ENCODE measurements at regions not wholly inside any gene's neighbourhood (a gene's known extent, or its start where the extent isn't known, plus 50 kb on each side); places are given as distances from the start of the nearest gene placed in this dataset.
A peak's percentile ranks its signal among the peaks of the same experiment; 100 is the strongest.

DNA sequence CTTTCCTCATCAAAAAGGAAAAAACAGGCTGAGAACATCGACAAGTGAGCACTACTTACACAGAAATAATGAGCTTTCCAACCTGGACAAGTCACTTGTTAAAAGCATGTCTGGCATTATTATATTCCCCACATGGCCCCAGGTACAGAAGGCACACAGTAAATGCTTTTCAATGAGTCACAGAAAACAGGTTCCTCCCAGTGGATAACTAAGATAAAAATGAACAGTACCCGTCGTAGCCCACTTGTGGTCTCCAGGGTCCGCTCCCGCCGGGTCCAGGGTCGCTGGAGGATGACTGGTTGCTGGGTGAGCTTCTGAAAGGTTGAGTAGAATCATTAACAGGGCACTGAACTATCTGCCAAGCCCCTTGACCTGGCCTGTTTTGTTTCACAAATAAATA, 186.6 kb downstream of the SIPA1L2 start:
- H3K36me3 ChIP-seq: peaks cover 0 to 67% (median 6%) of the 10 kb centered on the region in 6 donors

DNA sequence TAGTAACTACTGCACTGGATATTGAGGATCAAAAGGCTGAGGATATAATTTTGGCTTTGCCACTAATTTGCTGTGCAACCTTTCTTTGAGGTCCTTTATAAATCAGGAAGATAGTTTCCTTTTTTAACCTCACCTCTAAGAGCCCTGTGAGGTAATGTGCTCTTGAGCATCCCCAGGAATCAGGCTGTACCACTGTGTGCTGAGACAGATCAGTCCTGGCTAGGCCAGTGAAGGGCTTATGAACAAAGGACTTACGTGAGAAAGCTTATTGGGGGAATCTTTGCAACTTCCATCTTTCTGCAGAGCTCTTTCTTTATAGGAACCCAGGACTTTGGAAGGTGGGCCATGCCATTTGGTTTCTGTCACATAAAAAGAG, 188.9 kb downstream of the SIPA1L2 start:
- intact Hi-C loops (cut with DNase I; ENCODE audit: low total_unique reads): no loop called here
- no peak for DNase-seq
- TF ChIP-seq POLR2A (IDR thresholded peaks at IDR 0.05): no peak
- Histone ChIP-seq H3K27me3 (replicated peaks in 1 of 7) (no peaks in the 10 kb centered on the region), H3K4me3 (no peak overlapping the region), H3K9me3 (no peaks in the 10 kb centered on the region), H3K4me1 (peaks cover 0 to 11% (median 0%) of the 10 kb centered on the region in 6 donors), H3K36me3 (peaks cover 0 to 85% (median 6%) of the 10 kb centered on the region in 6 donors), H3K27ac (no peak overlapping the region)
- WGBS, 5 donors: 89 to 100% (median 95%) methylated on average over 1 of the region's 1 CpG

More for the DNA sequence above, 186.6 kb downstream of the SIPA1L2 start:
- H3K9me3 ChIP-seq: no peaks in the 10 kb centered on the region
- intact Hi-C loops (cut with DNase I; ENCODE audit: low total_unique reads): no loop called here
- TF ChIP-seq POLR2AphosphoS5 (IDR thresholded peaks at IDR 0.05) (no peak), POLR2A (IDR thresholded peaks at IDR 0.05) (no peak)
- TF ChIP-seq, protein P1, sequence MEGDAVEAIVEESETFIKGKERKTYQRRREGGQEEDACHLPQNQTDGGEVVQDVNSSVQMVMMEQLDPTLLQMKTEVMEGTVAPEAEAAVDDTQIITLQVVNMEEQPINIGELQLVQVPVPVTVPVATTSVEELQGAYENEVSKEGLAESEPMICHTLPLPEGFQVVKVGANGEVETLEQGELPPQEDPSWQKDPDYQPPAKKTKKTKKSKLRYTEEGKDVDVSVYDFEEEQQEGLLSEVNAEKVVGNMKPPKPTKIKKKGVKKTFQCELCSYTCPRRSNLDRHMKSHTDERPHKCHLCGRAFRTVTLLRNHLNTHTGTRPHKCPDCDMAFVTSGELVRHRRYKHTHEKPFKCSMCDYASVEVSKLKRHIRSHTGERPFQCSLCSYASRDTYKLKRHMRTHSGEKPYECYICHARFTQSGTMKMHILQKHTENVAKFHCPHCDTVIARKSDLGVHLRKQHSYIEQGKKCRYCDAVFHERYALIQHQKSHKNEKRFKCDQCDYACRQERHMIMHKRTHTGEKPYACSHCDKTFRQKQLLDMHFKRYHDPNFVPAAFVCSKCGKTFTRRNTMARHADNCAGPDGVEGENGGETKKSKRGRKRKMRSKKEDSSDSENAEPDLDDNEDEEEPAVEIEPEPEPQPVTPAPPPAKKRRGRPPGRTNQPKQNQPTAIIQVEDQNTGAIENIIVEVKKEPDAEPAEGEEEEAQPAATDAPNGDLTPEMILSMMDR (IDR thresholded peaks at IDR 0.05 in 8 of 11, conservative IDR thresholded peaks at IDR 0.05 in 3 of 11): no peak
- no peak for DNase-seq
- no peak overlapping the region for H3K27ac ChIP-seq
- WGBS, 5 donors: 76 to 80% (median 79%) methylated on average over 7 of the region's 7 CpGs
- no peaks in the 10 kb centered on the region for H3K27me3 ChIP-seq (replicated peaks in 1 of 7)
- H3K4me3 ChIP-seq: no peak overlapping the region
- no peaks in the 10 kb centered on the region for H3K4me1 ChIP-seq

DNA sequence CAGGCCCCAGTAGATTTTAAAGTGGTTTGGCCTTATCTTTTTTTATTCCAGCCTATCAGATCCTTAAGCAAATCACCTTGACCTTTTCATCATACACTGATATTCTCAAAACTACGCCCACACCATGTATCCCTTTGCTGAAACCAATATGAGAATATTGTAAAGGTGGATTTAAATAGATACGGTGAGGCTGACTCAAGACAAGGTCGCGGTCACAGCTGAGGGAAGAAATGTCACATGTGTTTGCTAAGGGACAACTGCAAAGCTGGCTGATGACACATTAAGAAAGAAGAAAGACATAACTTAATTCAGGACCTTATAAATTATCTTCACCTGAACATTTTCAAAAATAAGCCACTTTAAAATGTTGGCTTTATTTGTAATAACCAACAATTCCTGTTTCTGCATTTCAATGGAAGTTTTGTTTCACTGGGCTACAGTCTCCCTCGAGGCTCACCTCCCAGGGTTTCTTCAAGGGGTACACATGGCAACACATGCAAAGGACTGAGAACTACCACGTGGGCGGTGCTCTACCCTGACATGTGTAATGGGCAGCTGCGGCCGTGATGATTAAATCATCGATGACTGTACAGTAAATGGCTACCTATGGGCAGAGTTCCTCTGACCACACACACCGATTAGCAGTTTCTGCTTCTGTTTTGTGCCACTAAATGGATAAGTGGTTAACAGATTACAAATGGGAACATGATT, 189.5 kb downstream of the SIPA1L2 start:
- Histone ChIP-seq H3K36me3 (peaks cover 0 to 86% (median 6%) of the 10 kb centered on the region in 6 donors), H3K27ac (no peak overlapping the region), H3K27me3 (replicated peaks in 1 of 7) (no peaks in the 10 kb centered on the region), H3K9me3 (no peaks in the 10 kb centered on the region), H3K4me3 (no peak overlapping the region), H3K4me1 (peaks cover 0 to 12% (median 0%) of the 10 kb centered on the region in 6 donors)
- 78 to 92% (median 89%) methylated on average over 11 of the region's 11 CpGs for WGBS, 5 donors
- DNase-seq: no peak
- intact Hi-C loops (cut with DNase I; ENCODE audit: low total_unique reads): no loop called here
- TF ChIP-seq, protein P1 (IDR thresholded peaks at IDR 0.05 in 8 of 11, conservative IDR thresholded peaks at IDR 0.05 in 3 of 11): no peak
- no peak for TF ChIP-seq POLR2A (IDR thresholded peaks at IDR 0.05)
- no peak for TF ChIP-seq POLR2AphosphoS5 (IDR thresholded peaks at IDR 0.05)

DNA sequence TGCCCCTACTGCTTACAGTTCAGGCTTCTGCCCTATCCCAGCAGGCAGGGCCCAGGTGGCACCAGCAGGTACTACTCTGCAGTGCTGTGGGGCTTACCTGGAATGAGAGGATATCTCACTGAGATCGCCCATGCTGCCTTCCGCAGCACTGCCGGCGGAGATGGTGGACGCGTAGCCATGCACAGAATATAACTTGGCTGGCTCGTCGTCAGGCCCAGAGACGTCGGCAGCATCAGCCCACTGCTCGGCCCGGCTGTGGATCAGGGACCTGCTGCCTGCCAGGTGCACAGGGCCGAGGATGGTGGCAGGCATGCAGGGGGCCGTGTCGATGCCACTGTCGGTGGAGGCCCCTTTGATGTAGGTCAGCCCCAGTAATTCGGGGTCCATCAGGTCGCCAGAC, 190.9 kb downstream of the SIPA1L2 start:
- Histone ChIP-seq H3K27me3 (replicated peaks in 1 of 7) (no peaks in the 10 kb centered on the region), H3K4me3 (no peak overlapping the region), H3K9me3 (no peaks in the 10 kb centered on the region), H3K27ac (no peak overlapping the region), H3K36me3 (peaks cover 0 to 88% (median 6%) of the 10 kb centered on the region in 6 donors), H3K4me1 (peaks cover 0 to 12% (median 0%) of the 10 kb centered on the region in 6 donors)
- no peak for DNase-seq
- TF ChIP-seq POLR2A (IDR thresholded peaks at IDR 0.05) (no peak), POLR2AphosphoS5 (IDR thresholded peaks at IDR 0.05) (peak in 1 of 3 donors; percentile 5)
- 91 to 95% (median 94%) methylated on average over 8 to 18 of the region's 18 CpGs for WGBS, 5 donors
- intact Hi-C loops (cut with DNase I; ENCODE audit: low total_unique reads): no loop called here

DNA sequence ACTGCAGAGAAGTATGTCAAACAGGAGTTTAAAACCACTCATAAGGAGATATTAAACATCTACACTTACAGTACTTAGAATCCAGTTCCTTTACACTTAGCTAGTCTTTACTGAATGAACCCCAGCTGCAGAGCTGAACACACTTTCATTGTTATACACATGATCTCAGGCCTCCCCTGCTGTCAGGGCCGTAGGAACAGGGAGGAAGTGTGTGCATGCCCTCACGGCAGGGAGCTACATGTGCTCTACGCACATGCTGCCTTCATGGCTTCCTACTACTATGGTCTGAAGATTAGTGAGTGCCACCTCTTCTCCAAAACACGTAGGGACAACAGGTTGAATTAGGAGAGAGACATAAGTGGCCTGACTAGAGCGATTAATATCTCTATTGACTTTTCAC, 191.5 kb downstream of the SIPA1L2 start:
- Histone ChIP-seq H3K9me3 (no peaks in the 10 kb centered on the region), H3K27me3 (replicated peaks in 1 of 7) (no peaks in the 10 kb centered on the region), H3K4me3 (no peak overlapping the region), H3K4me1 (peaks cover 0 to 12% (median 0%) of the 10 kb centered on the region in 6 donors), H3K27ac (no peak overlapping the region), H3K36me3 (peaks cover 0 to 91% (median 6%) of the 10 kb centered on the region in 6 donors)
- TF ChIP-seq POLR2A (IDR thresholded peaks at IDR 0.05): no peak
- TF ChIP-seq POLR2AphosphoS5 (IDR thresholded peaks at IDR 0.05): no peak
- TF ChIP-seq, protein P1 (IDR thresholded peaks at IDR 0.05 in 8 of 11, conservative IDR thresholded peaks at IDR 0.05 in 3 of 11): no peak
- 64 to 76% (median 72%) methylated on average over 5 of the region's 5 CpGs for WGBS, 5 donors
- intact Hi-C loops (cut with DNase I; ENCODE audit: low total_unique reads): no loop called here
- DNase-seq: no peak
